G401.6 (cell line): ENCODE measurements at regions not wholly inside any gene's neighbourhood (a gene's known extent, or its start where the extent isn't known, plus 50 kb on each side); places are given as distances from the start of the nearest gene placed in this dataset.
"Not testable (repeated sequence)": the region's sequence is repeated elsewhere in the genome, so short reads cannot be mapped to it uniquely, and the experiment has no call there.

Experiments
- FAIRE-seq: peaks from 2 replicates; lab custom pipeline; 2012; peaks lifted over from hg19 to GRCh38; lab: Jason Lieb, UNC

- no peak for FAIRE-seq
Measured at GRCh38 chr13:97726664-97727280, 226.7 kb upstream of the IPO5 start.

DNA sequence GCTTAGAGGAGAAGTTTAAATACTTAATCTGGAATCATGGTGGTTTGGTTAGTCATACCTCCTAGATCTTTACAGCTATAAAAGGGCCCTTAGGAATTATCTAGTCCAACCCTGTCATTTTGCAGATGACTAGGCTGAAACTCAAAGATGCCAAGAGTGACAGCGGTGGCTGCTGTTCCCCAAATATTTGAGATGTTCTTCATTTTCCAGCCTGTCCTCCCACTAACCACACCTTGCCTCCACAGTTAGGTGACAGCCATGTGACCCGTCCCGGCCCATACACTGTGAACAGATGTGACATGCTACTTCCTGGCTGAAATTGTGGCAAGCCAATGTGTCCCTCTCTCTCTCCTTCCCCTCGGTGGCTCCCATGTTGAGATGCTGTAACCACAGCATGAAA is 225.5 kb upstream of the IPO5 start:
- no peak for FAIRE-seq

DNA sequence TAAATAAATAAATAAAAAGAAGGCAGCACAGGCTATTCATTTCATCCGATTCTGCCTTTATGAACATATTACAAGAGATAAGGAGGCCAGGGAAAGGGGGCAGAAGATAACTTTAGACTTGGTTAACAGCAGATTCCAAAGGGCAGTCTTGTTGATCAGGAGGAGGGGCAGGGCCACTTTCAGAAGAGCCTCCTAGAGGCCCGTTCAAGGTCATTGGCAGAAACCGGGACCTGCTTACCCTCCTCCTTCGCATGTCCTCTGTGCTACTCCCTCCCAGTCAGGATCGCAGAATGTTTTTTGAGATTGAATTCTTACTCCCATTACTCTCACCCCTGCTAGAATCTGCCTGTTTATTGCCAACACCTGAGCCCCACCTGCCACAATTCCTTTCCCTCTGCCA is 217.0 kb upstream of the IPO5 start:
- no peak for FAIRE-seq

- FAIRE-seq = no peak
Measured at GRCh38 chr13:97742084-97742483, 211.4 kb upstream of the IPO5 start.

GRCh38 chr13:97743938-97744337 is 209.5 kb upstream of the IPO5 start:
- FAIRE-seq = no peak

DNA sequence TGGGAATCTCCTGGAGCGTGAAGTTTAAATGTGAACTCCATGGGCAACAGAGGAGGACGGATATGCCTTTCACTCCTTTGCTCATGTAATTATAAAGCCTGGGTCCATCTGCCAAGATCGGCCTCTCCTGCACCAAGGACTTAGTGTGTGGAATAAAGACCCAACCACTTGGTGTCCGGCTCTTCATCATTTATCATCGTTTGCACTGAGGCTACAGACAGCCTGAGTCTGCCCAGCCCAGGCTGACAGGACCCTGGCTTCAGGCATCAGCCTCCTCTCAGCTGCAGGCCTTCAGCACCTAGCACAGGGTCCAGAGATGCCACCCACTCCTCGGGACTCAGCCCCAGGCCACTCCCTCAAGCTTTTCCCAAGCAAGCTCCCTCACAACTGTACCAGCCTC is 206.8 kb upstream of the IPO5 start:
- FAIRE-seq = no peak

DNA sequence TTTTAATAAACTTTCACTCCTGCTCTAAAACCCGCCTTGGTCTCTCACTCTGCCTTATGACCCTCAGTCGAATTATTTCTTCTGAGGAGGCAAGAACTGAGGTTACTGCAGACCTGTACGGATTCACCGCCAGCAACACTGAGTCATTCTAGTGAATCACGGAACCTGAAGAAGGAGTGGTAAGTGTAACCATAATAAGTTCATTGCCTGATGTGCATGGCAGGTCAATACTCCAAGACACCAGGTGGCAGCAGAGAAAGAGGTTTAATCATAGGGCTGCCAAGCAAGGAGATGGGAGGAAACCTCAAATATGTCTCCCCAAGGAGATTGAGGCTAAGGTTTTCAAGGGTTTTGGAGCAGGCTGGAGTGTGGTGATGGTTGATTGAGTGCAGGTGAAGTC is 204.3 kb upstream of the IPO5 start:
- FAIRE-seq = no peak

- FAIRE-seq = no peak
Measured at GRCh38 chr13:97751477-97751876, 202.0 kb upstream of the IPO5 start.

DNA sequence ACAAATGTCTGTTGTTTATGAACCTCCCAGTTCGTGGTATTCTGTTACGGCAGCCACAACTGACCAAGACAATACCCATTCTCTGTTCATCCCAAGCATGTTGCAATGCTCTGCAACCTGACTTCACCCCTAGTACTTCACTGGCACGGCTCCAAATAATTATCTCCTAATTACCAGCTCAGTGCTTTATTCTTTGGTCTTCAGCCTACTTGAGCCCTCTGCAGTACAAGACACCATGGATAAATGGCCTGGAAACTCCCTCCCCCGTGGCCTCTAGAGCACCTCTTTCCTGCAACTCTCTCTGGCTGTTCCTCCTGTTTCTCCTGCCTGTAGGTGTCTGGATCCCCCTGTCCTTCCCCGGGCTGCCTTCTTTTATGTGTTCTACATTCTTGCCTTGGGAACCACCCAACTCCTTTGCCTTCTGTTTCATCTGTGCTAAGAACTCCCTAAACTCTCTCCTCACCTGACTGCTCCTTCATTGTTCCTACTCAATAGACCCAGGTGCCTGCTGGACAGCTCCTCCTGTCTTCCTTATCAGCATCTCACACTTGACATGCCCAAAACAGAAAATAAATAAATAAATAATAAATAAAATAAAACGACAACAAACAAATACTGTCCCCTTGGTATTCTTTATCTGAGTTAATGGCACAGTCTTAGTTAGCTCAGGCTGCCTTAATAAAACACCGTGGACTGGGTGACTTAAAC is 200.4 kb upstream of the IPO5 start:
- FAIRE-seq = no peak

DNA sequence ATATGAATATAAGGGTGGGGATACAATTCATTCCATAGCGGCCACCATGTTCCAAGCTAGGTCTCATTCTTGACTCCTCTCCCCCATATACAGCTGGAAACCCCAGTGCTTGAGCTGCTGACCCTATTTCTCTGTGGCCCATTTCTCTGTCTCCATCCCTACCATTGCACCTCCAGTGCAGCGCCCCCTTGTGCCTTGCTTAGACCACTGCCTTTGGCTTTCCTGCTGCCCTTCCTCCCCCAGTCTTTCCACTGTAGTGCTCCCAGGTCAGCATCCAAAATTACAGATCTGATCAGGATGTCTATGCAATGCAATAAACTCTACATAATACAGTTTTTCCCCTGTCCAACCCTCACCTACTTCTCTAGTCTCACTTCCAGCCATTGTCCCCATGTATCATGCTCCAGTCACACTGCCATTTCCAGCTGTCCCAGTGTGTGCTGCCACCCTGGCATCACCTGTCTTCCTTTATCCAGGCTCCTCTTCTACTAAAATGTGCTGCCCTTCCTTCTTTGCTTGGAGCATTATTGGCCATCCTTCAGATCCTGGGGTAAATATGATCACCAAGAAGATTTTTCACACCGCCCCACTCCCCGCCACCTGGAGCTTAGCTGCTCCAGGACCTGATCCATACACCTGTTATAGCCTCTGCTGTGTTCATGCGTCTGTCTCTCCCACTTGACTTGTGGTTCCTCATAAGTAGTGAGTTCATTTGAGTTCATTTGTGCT is 199.4 kb upstream of the IPO5 start:
- FAIRE-seq = no peak

- no peak for FAIRE-seq
Measured at GRCh38 chr13:97757807-97758206, 195.7 kb upstream of the IPO5 start.

DNA sequence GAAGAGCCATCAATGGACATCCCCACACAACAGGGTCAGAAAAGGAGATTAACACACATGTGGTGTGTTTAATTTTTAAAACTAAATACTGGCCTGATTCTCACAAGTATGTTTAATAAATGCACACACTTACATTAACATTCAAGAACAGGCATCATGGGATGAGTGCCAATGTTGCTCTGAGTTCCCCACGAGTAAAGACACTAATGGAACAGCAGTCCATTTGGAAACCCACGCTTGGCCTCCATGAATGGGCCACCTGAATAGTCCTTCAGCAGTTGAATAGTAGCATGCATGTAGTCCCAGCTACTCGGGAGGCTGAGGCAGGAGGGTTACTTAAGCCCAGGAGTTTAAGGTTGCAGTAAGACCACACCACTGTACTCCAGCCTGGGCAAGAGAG is 195.2 kb upstream of the IPO5 start:
- FAIRE-seq = no peak

DNA sequence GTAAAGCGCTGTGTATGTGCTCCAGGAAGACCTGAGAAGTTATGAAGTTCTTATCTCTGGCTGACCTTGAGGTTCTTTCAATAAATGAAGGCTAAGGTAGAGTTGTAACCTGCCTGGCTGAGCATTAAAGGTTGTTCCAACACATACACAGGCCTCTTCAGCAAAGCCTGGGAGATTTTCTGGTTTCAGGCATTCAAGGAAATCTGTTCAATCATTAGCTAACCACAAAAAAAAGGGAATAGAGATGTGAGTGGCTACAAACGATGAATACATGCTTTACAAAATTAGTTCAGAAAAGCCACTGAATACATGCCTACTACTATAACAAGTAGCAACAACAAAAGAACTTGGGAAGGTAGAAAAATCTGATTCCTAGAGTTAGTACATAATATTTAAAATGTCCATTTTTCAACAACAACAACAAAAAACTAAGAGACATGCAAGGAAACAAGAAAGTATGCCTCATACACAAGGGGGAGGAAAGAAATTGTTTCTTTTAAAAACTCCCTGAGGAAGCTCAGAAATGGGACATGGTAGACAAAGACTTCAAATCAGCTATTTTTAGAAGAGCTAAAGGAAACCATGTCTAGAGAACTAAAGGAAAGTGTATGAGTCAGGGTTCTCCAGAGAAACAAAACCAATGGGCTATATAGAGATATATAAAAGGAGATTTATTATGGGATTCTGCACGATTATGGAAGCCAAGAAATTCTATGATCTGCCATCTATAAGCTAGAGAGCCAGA is 191.5 kb upstream of the IPO5 start:
- no peak for FAIRE-seq

DNA sequence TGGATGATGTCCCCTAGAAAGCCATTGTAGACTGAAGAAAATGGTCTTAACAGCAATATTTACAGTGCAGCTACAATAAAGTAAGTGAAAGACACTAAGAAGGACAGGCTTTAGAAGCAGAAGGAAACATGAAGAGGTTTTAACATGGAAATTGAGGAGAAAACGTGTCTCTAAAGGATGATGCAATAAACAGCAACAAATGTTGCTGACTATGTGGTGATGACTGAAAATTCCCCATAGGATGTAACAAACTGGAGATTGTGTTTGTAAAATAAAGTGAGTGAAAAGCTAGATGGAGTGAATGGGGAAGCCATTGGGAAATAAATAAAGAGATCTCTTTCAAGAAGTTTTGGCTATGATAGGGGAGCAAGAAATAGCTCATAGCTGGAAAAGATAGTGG is 186.7 kb upstream of the IPO5 start:
- no peak for FAIRE-seq

DNA sequence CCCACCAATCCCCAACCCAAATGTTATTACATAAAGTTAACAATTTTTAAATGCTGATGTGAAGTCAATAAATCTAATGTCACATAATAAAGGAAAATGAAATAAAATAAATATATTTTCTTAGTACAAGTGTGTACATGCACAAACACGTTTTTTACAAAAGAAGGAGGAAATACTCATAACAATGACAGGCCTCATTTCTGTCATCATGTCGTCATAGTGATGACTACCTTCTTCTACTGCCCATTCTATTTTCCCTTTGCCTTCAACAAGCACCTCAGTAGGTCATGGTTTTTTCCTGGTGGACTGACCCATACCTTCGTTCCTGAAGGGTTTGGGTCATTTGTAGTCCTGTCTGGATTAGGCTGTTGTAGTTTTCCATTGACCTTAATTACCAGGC is 185.3 kb upstream of the IPO5 start:
- FAIRE-seq = no peak

DNA sequence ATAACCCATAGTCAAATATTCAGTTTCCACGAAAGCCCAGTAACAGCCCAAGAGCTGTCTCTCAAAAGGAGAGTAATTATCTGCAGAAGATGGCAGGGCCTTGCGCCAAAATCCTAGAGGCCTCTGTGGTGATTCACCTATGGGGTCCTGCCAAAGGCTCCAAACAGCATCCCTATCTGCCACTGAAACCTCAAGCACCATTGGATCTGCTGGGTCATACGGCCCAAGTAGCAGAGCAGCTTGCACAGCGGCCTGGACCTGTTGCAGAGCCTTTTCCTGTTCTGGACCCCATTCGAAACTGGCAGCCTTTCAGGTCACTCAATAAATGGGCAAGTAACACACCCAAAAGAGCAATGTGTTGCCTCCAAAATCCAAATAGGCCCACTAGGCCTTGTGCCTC is 183.2 kb upstream of the IPO5 start:
- FAIRE-seq = not testable (repeated sequence)

DNA sequence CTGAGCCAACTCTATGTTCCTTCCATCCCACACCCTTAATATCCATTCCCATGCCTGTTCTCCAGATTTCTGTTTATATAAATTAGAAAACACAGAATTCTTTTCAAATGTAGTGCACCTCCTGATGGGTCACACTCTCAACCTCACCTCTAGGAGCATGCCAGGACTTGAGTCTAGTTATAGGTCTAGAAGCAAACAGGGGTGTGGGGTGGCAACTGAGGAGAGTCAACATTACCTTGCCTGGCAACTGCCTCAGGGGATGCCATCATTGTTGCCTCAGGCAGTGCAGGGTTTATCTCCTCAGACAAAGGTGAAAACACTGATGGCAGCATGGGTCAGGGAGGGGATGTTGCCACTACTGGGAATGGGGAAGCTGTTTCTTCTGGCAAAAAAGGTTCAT is 181.0 kb upstream of the IPO5 start:
- FAIRE-seq = not testable (repeated sequence)

- FAIRE-seq = not testable (repeated sequence)
Measured at GRCh38 chr13:97774391-97775100, 178.9 kb upstream of the IPO5 start.

GRCh38 chr13:97780486-97780885 is 173.0 kb upstream of the IPO5 start:
- FAIRE-seq = no peak

- FAIRE-seq = no peak
Measured at GRCh38 chr13:97781891-97782305, 171.6 kb upstream of the IPO5 start.

DNA sequence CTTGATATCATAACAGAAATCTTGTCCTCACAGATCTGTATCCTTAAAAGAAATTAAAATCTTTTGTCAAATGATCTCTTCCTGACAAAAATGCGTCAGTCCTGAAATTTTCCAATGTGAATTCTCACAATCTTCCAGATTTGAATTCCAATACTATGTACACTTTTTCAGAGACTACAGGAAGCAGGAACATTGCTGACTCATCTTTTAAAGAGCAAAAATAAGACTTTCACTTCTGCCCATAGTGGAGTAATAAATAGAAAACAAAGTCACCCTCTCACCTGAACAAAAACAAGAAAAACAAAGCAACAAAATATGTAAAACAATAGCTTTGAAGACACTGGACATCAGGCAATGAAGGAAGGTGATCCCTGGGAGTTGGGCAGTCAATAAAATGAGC is 167.0 kb upstream of the IPO5 start:
- no peak for FAIRE-seq

DNA sequence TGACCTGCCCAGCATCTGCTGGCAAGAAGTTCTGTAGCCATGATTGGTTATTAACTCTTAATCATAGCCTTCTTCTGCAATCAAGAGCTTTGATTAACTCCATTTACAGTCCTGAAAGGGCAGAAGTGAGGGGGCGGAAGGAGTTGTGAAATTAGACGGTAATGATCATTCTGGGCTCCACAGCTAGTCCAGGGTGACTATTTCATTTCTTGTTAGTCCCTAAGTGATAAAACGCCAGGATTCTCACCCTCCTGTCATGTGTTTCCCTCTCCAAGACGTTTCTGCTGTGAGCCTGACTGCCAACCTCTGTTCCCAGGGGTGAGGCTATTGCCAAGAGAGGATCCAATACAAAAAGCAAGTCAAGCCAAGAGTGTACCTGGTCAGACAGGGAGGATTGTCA is 155.9 kb upstream of the IPO5 start:
- no peak for FAIRE-seq
